Brain microvascular endothelial cell (primary cell): ENCODE measurements at regions not wholly inside any gene's neighbourhood (a gene's known extent, or its start where the extent isn't known, plus 50 kb on each side); places are given as distances from the start of the nearest gene placed in this dataset.

Experiments
- DNase-seq: peaks from one replicate; pipeline ENCODE4 v3.0.0-alpha.2; 2020
- H3K27ac ChIP-seq: fragments of 250-450 bp; sonication (Bioruptor Pico); 2 replicates; pipeline ENCODE4 v1.5.1; 2020; ENCODE audit warnings: mild to moderate bottlenecking, moderate library complexity
- H3K27me3 ChIP-seq: fragments of 250-450 bp; sonication (Bioruptor Pico); replicated peaks from 2 replicates; pipeline ENCODE4 v1.5.1; 2020; ENCODE audit warnings: mild to moderate bottlenecking
- H3K36me3 ChIP-seq: fragments of 250-450 bp; sonication (Bioruptor Pico); replicated peaks from 2 replicates; pipeline ENCODE4 v1.5.1; 2020; ENCODE audit warnings: mild to moderate bottlenecking
- H3K4me3 ChIP-seq: 2 replicates; pipeline ENCODE4 v1.5.1; 2011; ENCODE audit warnings: low read depth, mild to moderate bottlenecking, control low read depth, low read length, moderate library complexity
- CTCF ChIP-seq: IDR thresholded peaks from 2 replicates; pipeline ENCODE4 v1.5.1; 2011; ENCODE audit warnings: low read depth, mild to moderate bottlenecking, moderate library complexity, low read length, control low read depth, inconsistent platforms; ENCODE audit errors: missing control alignments
- in situ Hi-C: cut with HindIII; loops from 2 replicates; pipeline ENCODE4 v1.10.0; 2017; ENCODE audit warnings: low sequenced_read_pairs, low pct_ligation_motif_present

GRCh38 chr5:135695656-135696313, 117.0 kb upstream of the CXCL14 start:
- Histone ChIP-seq H3K27ac (no peak overlapping the region), H3K4me3 (no peak overlapping the region), H3K27me3 (no peaks in the 10 kb centered on the region), H3K36me3 (no peaks in the 10 kb centered on the region)
- DNase-seq, result no peak
- TF ChIP-seq CTCF, result no peak
- in situ Hi-C loops, result no loop called here

- in situ Hi-C loops, result no loop called here
- H3K4me3 ChIP-seq, result no peak overlapping the region
- TF ChIP-seq CTCF, result no peak
- H3K27ac ChIP-seq, result no peak overlapping the region
- no peaks in the 10 kb centered on the region for H3K27me3 ChIP-seq
- no peak for DNase-seq
- no peaks in the 10 kb centered on the region for H3K36me3 ChIP-seq
Measured at GRCh38 chr5:135694906-135695305, 116.1 kb upstream of the CXCL14 start.

GRCh38 chr5:135694012-135694411, 115.2 kb upstream of the CXCL14 start:
- no peak overlapping the region for H3K4me3 ChIP-seq
- no peaks in the 10 kb centered on the region for H3K27me3 ChIP-seq
- H3K36me3 ChIP-seq, result no peaks in the 10 kb centered on the region
- no peak for TF ChIP-seq CTCF
- no peak overlapping the region for H3K27ac ChIP-seq
- in situ Hi-C loops, result no loop called here
- DNase-seq, result no peak

- TF ChIP-seq CTCF, result no peak
- H3K4me3 ChIP-seq, result no peak overlapping the region
- DNase-seq, result no peak
- H3K27me3 ChIP-seq, result no peaks in the 10 kb centered on the region
- in situ Hi-C loops, result no loop called here
- no peaks in the 10 kb centered on the region for H3K36me3 ChIP-seq
- H3K27ac ChIP-seq, result no peak overlapping the region
Measured at GRCh38 chr5:135693371-135693955, 114.7 kb upstream of the CXCL14 start.

GRCh38 chr5:135691044-135691443, 112.3 kb upstream of the CXCL14 start:
- no peaks in the 10 kb centered on the region for H3K27me3 ChIP-seq

More at GRCh38 chr5:135691044-135691443, 112.3 kb upstream of the CXCL14 start:
- TF ChIP-seq CTCF, result no peak
- Histone ChIP-seq H3K36me3 (no peaks in the 10 kb centered on the region), H3K27ac (no peak overlapping the region), H3K4me3 (no peak overlapping the region)
- in situ Hi-C loops, result no loop called here
- DNase-seq, result no peak
